SK-N-SH treated with all-trans-retinoic acid at 6 μM for 48 hours (cell line): ENCODE measurements at regions not wholly inside any gene's neighbourhood (a gene's known extent, or its start where the extent isn't known, plus 50 kb on each side); places are given as distances from the start of the nearest gene placed in this dataset.

Source experiments
- ATAC-seq: fragments of 200-7000 bp; cut with Tn5 transposase; 3 replicates; pipeline ENCODE4 v1.9.1; 2020; ENCODE audit warnings: mild to moderate bottlenecking, moderate library complexity
- ARNTL ChIP-seq: fragments of 450-650 bp; formaldehyde crosslinking; IDR thresholded peaks from 2 replicates; pipeline ENCODE4 v1.5.0; 2020; ENCODE audit warnings: low read depth, mild to moderate bottlenecking, moderate library complexity, borderline replicate concordance
- BACH2 ChIP-seq: fragments of 250-450 bp; sonication (Bioruptor Pico); IDR thresholded peaks from 2 replicates; pipeline ENCODE4 v1.9.0; 2021; ENCODE audit warnings: mild to moderate bottlenecking, borderline replicate concordance
- CREB5 ChIP-seq: fragments of 250-450 bp; sonication (Bioruptor Pico); IDR thresholded peaks from 2 replicates; pipeline ENCODE4 v1.5.1; 2020; ENCODE audit warnings: low read depth, mild to moderate bottlenecking, moderate library complexity
- CSDC2 ChIP-seq: fragments of 250-450 bp; sonication (Bioruptor Pico); IDR thresholded peaks from 2 replicates; pipeline ENCODE4 v1.5.0; 2020; ENCODE audit warnings: mild to moderate bottlenecking, moderate library complexity
- ESRRG ChIP-seq: fragments of 250-450 bp; sonication (Bioruptor Pico); IDR thresholded peaks from 2 replicates; pipeline ENCODE4 v1.6.1; 2021; ENCODE audit warnings: mild to moderate bottlenecking
- ISL1 ChIP-seq: fragments of 250-450 bp; sonication (Bioruptor Pico); IDR thresholded peaks from 2 replicates; pipeline ENCODE4 v2.1.2; 2022; ENCODE audit warnings: mild to moderate bottlenecking, moderate library complexity
- OSR1 ChIP-seq: fragments of 250-450 bp; sonication (Bioruptor Pico); IDR thresholded peaks from 2 replicates; pipeline ENCODE4 v1.8.0; 2022; ENCODE audit warnings: moderate library complexity, mild to moderate bottlenecking, inconsistent platforms
- POU6F1 ChIP-seq: fragments of 250-450 bp; sonication (Bioruptor Pico); IDR thresholded peaks from 2 replicates; pipeline ENCODE4 v1.8.0; 2021; ENCODE audit warnings: low read depth, mild to moderate bottlenecking, moderate library complexity, borderline replicate concordance
- PPARA ChIP-seq: fragments of 250-450 bp; sonication (Bioruptor Pico); IDR thresholded peaks from 2 replicates; pipeline ENCODE4 v1.5.0; 2020; ENCODE audit warnings: mild to moderate bottlenecking, borderline replicate concordance
- RARB ChIP-seq: fragments of 250-450 bp; sonication (Bioruptor Pico); IDR thresholded peaks from 2 replicates; pipeline ENCODE4 v1.8.0; 2021; ENCODE audit warnings: mild to moderate bottlenecking, moderate library complexity
- SNAI2 ChIP-seq: fragments of 250-450 bp; sonication (Bioruptor Pico); IDR thresholded peaks from 2 replicates; pipeline ENCODE4 v1.5.0; 2020; ENCODE audit warnings: mild to moderate bottlenecking, moderate library complexity
- TCF4 ChIP-seq: fragments of 250-450 bp; sonication (Bioruptor Pico); IDR thresholded peaks from 2 replicates; pipeline ENCODE4 v1.8.0; 2021; ENCODE audit warnings: mild to moderate bottlenecking, moderate library complexity, borderline replicate concordance
- TOX ChIP-seq: fragments of 250-450 bp; sonication (Bioruptor Pico); IDR thresholded peaks from 2 replicates; pipeline ENCODE4 v1.8.0; 2021; ENCODE audit warnings: mild to moderate bottlenecking, moderate library complexity, borderline replicate concordance
- TSHZ2 ChIP-seq: fragments of 250-450 bp; sonication (Bioruptor Pico); IDR thresholded peaks from 2 replicates; pipeline ENCODE4 v1.5.0; 2020; ENCODE audit warnings: mild to moderate bottlenecking, moderate library complexity
- ZC3H10 ChIP-seq: fragments of 250-450 bp; sonication (Bioruptor Pico); IDR thresholded peaks from 2 replicates; pipeline ENCODE4 v1.5.1; 2021; ENCODE audit warnings: mild to moderate bottlenecking, moderate library complexity
- ZFP3 ChIP-seq: fragments of 250-450 bp; sonication (Bioruptor Pico); IDR thresholded peaks from 2 replicates; pipeline ENCODE4 v1.5.0; 2020; ENCODE audit warnings: mild to moderate bottlenecking, moderate library complexity
- ZNF565 ChIP-seq: fragments of 450-650 bp; formaldehyde crosslinking; conservative IDR thresholded peaks from 2 replicates; pipeline ENCODE4 v1.5.0; 2020; ENCODE audit warnings: low read depth, mild to moderate bottlenecking, moderate library complexity
- ZNF70 ChIP-seq: fragments of 450-650 bp; formaldehyde crosslinking; IDR thresholded peaks from 2 replicates; pipeline ENCODE4 v1.5.0; 2020; ENCODE audit warnings: mild to moderate bottlenecking, moderate library complexity
- ZNF8 ChIP-seq: fragments of 450-650 bp; formaldehyde crosslinking; IDR thresholded peaks from 2 replicates; pipeline ENCODE4 v1.5.0; 2020; ENCODE audit warnings: mild to moderate bottlenecking, moderate library complexity
- TF ChIP-seq, protein P1 (sequence below): fragments of 250-450 bp; sonication (Bioruptor Pico); IDR thresholded peaks from 2 replicates; pipeline ENCODE4 v1.8.0; 2020; ENCODE audit warnings: mild to moderate bottlenecking, moderate library complexity, borderline replicate concordance

DNA sequence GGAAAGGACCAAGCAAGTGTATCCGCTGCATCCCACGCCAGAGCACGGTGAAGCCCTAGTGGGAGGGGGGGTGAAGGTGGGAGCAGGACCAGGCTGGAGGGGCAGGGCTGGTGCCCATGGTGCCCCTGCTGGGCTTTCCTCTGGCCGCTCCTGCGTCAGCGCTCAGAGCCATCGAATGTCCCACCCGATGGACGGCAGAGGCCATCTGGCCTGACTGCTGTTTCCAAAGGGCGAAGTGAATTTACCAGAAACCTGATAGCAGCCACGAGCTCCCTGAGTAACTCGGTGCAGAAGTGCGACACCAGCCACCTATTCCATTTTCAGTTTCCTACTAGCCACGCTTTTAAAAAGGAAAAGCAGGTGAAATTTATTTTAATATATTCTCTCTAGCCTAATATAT is 203.6 kb upstream of the CIBAR2 start (continued):
- TF ChIP-seq TSHZ2 (CRISPR knock-in tag) (no peak), RARB (no peak), ZNF8 (CRISPR knock-in tag) (no peak), SNAI2 (CRISPR knock-in tag) (no peak)

DNA sequence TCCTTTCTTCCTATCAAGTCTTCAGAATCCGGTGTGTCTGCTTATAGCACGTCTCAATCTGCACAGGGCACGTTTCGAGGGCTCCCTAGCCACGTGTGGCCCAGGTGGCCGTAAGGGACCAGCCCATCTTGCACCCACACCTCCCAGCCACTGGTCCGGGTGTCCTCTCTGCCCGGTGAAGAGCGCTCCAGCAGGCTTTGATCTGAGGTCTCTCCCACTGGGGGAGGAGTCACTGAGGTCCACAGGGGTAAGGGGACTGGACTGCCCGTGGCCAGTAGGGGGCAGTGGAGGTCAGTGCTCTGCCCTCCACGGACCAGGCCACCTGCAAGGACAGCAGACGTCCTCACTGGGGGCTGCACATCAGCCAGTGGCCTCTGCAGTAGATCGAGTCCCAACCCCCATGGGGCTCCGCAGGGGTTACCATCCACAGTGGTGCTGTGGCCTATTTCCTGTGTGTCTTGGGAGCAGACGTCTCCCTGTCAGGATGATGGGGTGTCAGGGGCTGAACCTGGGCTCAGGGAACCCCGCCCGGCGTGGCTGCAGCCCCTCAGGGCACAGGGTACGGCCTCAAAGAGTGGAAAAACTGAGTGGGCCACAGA is 204.1 kb upstream of the CIBAR2 start:
- no peak for TF ChIP-seq POU6F1
- TF ChIP-seq PPARA (CRISPR knock-in tag), result no peak
- TF ChIP-seq ZFP3 (CRISPR knock-in tag), result no peak
- no peak for TF ChIP-seq RARB
- no peak for TF ChIP-seq ZNF70
- no peak for TF ChIP-seq TCF4 (CRISPR knock-in tag)
- no peak for TF ChIP-seq ZNF565 (CRISPR knock-in tag)
- no peak for TF ChIP-seq ZNF8 (CRISPR knock-in tag)
- TF ChIP-seq ARNTL (CRISPR knock-in tag), result no peak
- no peak for TF ChIP-seq TSHZ2 (CRISPR knock-in tag)
- no peak for TF ChIP-seq ISL1 (CRISPR knock-in tag)
- peak; percentile 95 for ATAC-seq

GRCh38 chr16:85316944-85317343 is 204.7 kb upstream of the CIBAR2 start:
- no peak for ATAC-seq
- TF ChIP-seq ZNF565 (CRISPR knock-in tag), result no peak
- no peak for TF ChIP-seq ZC3H10 (CRISPR knock-in tag)
- TF ChIP-seq OSR1 (CRISPR knock-in tag), result no peak
- TF ChIP-seq ARNTL (CRISPR knock-in tag), result no peak
- no peak for TF ChIP-seq CREB5 (CRISPR knock-in tag)
- TF ChIP-seq POU6F1, result no peak
- TF ChIP-seq, all 23 proteins: peak for 0

GRCh38 chr16:85317704-85318103 is 205.4 kb upstream of the CIBAR2 start:
- ATAC-seq, result no peak
- TF ChIP-seq CSDC2 (CRISPR knock-in tag) (no peak), TOX (CRISPR knock-in tag) (no peak), ZNF8 (CRISPR knock-in tag) (no peak), ARNTL (CRISPR knock-in tag) (no peak), ZC3H10 (CRISPR knock-in tag) (no peak), TCF4 (CRISPR knock-in tag) (no peak), CREB5 (CRISPR knock-in tag) (no peak), ISL1 (CRISPR knock-in tag) (no peak), ESRRG (CRISPR knock-in tag) (no peak), BACH2 (no peak)
- TF ChIP-seq, protein P1, sequence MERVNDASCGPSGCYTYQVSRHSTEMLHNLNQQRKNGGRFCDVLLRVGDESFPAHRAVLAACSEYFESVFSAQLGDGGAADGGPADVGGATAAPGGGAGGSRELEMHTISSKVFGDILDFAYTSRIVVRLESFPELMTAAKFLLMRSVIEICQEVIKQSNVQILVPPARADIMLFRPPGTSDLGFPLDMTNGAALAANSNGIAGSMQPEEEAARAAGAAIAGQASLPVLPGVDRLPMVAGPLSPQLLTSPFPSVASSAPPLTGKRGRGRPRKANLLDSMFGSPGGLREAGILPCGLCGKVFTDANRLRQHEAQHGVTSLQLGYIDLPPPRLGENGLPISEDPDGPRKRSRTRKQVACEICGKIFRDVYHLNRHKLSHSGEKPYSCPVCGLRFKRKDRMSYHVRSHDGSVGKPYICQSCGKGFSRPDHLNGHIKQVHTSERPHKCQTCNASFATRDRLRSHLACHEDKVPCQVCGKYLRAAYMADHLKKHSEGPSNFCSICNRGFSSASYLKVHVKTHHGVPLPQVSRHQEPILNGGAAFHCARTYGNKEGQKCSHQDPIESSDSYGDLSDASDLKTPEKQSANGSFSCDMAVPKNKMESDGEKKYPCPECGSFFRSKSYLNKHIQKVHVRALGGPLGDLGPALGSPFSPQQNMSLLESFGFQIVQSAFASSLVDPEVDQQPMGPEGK (CRISPR knock-in tag), result no peak
